Astrocyte of the spinal cord (primary cell): ENCODE measurements at regions not wholly inside any gene's neighbourhood (a gene's known extent, or its start where the extent isn't known, plus 50 kb on each side); places are given as distances from the start of the nearest gene placed in this dataset.
"Not testable (repeated sequence)": the region's sequence is repeated elsewhere in the genome, so short reads cannot be mapped to it uniquely, and the experiment has no call there.

ENCODE experiments used
- DNase-seq: peaks from one replicate; pipeline ENCODE4 v3.0.0; 2011; ENCODE audit warnings: low read depth, low spot score
- H3K4me3 ChIP-seq: 2 replicates; pipeline ENCODE4 v1.5.1; 2011; ENCODE audit warnings: low read depth, mild to moderate bottlenecking, low read length, moderate library complexity
- in situ Hi-C: cut with HindIII; loops from 2 replicates; pipeline ENCODE4 v1.10.0; 2017; ENCODE audit warnings: low sequenced_read_pairs
- TF ChIP-seq, protein P1 (sequence below): IDR thresholded peaks from 2 replicates; pipeline ENCODE4 v1.5.1; 2012; ENCODE audit warnings: low read depth, mild to moderate bottlenecking, low read length, inconsistent platforms

DNA sequence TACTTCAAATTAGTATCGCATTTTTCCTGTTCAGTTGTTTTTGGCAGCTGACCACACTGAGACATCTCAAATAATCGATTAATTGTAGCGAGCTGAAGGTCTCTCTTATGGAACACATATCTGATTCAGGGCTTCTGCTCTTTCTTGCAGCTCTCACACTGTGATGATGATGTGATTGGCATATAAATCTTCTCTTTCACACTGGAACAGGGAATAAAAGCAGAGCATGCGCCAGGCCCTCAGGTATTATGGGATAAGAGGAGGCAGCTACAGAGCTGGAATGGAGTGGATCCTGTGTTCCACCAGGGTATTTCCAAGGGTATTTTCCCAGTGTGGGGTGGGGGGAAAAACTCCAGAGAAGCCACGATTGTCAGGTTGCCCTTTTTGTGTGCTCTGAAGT, 265.4 kb upstream of the CASK start:
- no peak overlapping the region for H3K4me3 ChIP-seq
- in situ Hi-C loops = no loop called here
- TF ChIP-seq, protein P1, sequence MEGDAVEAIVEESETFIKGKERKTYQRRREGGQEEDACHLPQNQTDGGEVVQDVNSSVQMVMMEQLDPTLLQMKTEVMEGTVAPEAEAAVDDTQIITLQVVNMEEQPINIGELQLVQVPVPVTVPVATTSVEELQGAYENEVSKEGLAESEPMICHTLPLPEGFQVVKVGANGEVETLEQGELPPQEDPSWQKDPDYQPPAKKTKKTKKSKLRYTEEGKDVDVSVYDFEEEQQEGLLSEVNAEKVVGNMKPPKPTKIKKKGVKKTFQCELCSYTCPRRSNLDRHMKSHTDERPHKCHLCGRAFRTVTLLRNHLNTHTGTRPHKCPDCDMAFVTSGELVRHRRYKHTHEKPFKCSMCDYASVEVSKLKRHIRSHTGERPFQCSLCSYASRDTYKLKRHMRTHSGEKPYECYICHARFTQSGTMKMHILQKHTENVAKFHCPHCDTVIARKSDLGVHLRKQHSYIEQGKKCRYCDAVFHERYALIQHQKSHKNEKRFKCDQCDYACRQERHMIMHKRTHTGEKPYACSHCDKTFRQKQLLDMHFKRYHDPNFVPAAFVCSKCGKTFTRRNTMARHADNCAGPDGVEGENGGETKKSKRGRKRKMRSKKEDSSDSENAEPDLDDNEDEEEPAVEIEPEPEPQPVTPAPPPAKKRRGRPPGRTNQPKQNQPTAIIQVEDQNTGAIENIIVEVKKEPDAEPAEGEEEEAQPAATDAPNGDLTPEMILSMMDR = no peak
- DNase-seq = no peak

DNA sequence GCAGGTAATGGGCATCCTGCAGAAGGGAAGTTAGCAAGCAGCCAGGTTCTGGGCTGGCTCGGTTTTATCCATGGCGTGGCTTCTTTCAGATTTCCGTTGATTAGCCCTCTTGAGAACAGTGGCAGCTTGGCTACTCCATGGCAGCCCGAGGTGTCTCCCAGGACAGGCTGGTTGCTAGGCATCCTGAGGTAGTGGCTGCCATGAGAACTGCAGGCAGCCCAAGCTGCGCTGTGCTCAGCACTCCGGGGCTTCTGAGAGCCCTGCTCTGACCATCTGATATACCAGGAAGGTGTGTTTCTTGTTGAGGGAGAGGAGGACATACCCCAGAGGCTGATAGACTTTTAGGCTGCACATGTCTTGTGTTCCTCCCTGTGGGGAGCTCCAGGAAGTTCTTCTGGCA, 253.4 kb upstream of the CASK start:
- in situ Hi-C loops = no loop called here
- H3K4me3 ChIP-seq = no peak overlapping the region
- DNase-seq = no peak
- TF ChIP-seq, protein P1 = no peak

DNA sequence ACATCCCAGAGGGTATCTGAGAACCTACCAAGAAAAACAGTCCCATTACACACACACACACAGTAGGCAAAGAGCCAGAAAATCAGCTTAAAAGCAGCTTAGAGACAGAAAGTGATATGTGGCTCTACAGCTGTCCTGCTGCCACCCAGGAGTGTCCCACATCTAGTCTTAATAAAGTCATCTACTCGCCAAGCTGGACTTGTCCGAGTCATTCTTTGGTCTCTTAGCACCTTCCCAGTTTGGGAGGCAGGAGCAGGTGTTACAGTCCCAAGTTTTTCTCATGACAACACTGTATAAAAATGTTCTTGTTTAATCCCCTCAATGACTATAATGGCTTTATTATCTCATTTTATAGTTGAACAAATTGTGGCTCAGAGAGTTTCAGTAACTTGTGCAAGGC, 252.5 kb upstream of the CASK start:
- H3K4me3 ChIP-seq = no peak overlapping the region
- in situ Hi-C loops = no loop called here
- TF ChIP-seq, protein P1 = no peak
- DNase-seq = no peak

DNA sequence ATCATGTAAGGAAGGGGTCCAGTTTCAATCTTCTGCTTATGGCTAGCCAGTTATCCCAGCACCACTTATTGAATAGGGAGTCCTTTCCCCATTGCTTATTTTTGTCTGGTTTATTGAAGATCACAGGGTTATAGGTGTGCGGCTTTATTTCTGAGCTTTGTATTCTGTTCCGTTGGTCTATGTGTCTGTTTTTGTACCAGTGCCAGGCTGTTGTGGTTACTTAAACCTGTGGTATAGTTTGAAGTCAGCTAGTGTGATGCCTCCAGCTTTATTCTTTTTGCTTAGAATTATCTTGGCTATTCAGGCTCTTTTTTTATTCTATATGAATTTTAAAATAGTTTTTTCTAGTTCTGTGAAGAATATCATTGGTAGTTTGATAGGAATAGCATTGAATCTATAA, 234.6 kb upstream of the CASK start:
- DNase-seq, in situ Hi-C loops, H3K4me3 ChIP-seq: not testable (repeated sequence)

DNA sequence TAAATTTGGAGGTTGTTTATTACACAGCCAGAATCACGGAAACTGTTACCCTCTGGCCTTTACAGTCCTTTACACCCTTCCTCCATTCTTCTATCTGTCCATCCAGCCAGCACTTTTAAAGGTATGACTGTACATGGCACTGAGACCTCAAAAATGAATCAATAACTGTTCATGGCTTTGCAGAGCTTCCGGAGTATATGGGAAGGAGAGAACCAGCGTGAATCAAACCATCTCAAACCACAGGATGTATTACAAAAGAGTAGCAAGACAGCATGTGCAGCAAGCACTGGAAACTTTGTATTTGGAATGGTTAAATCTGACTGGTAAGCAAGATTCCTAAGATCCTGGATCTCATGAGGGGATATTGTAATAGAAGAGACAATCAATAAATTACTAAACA, 228.5 kb upstream of the CASK start:
- no peak overlapping the region for H3K4me3 ChIP-seq
- TF ChIP-seq, protein P1 = no peak
- in situ Hi-C loops = no loop called here
- DNase-seq = no peak

DNA sequence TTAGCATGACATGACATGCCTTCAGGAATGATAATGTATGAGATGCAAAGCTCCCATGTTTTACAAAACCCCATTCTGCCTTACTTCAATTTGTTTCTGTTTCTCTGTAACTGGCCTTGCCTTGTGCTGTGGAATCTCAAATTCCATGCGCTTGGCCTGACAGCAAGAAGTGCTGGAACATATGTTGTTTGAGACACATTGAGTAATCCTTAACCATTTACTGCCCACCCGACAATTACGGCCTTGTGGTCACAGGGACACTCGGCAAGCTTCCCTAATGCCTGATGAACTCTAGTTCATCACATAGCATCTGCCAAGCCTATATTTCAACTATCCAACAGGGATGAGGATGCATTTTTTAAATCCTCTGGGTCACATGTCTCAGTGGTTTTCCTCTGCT, 226.4 kb upstream of the CASK start:
- no peak for DNase-seq
- in situ Hi-C loops = no loop called here
- TF ChIP-seq, protein P1 = no peak
- H3K4me3 ChIP-seq = no peak overlapping the region

DNA sequence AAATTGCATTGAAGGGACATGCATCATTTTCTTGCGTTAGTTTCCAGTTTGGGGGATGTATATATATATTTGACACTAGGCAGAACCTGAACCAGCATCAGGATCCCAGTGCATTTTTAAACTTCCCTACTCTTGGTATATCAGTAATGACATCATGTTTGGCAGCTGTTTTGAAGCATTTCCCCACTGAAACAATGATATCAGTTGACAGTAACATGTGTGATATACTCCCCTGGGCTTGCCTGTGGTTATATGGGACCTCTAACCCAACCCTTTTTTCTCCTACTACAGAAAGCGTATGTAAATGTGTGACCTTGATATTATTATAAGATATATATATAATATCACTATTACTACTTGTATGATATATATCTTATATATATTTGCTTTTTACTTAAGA, 225.9 kb upstream of the CASK start:
- H3K4me3 ChIP-seq = no peak overlapping the region
- TF ChIP-seq, protein P1 = no peak
- in situ Hi-C loops = no loop called here
- no peak for DNase-seq
